GM13976 (cell line): ENCODE measurements at regions not wholly inside any gene's neighbourhood (a gene's known extent, or its start where the extent isn't known, plus 50 kb on each side); places are given as distances from the start of the nearest gene placed in this dataset.
"Not testable (repeated sequence)": the region's sequence is repeated elsewhere in the genome, so short reads cannot be mapped to it uniquely, and the experiment has no call there.

Source experiments
- DNase-seq: peaks from one replicate; pipeline ENCODE4 v3.0.0; 2012; ENCODE audit warnings: low spot score
- CTCF ChIP-seq: IDR thresholded peaks from 2 replicates; pipeline ENCODE4 v1.5.1; 2012; ENCODE audit warnings: borderline replicate concordance, mild to moderate bottlenecking; ENCODE audit not compliant: insufficient read depth; ENCODE audit errors: extremely low read depth, missing control alignments, control extremely low read depth
- in situ Hi-C: fragments of 300-500 bp; cut with MboI; formaldehyde crosslinking; loops from one replicate; pipeline ENCODE4 v1.12.0; 2022; ENCODE audit warnings: low sequenced_read_pairs, mixed read lengths, inconsistent platforms; ENCODE audit not compliant: unreplicated experiment

GRCh38 chr2:107556038-107556627 lies 270.6 kb upstream of the RGPD4 start:
- TF ChIP-seq CTCF, result no peak
- DNase-seq, result no peak
- in situ Hi-C loops, result no loop called here

- DNase-seq, result no peak
- in situ Hi-C loops, result no loop called here
- no peak for TF ChIP-seq CTCF
These were observed 268.4 kb upstream of the RGPD4 start for GRCh38 chr2:107558295-107558694.

GRCh38 chr2:107569496-107569895 lies 257.2 kb upstream of the RGPD4 start:
- TF ChIP-seq CTCF, result no peak
- in situ Hi-C loops, result no loop called here
- DNase-seq, result no peak

GRCh38 chr2:107570876-107571275 lies 255.8 kb upstream of the RGPD4 start:
- in situ Hi-C loops, result no loop called here

GRCh38 chr2:107572890-107573289 lies 253.8 kb upstream of the RGPD4 start:
- DNase-seq, in situ Hi-C loops: not testable (repeated sequence)

More at GRCh38 chr2:107570876-107571275, 255.8 kb upstream of the RGPD4 start:
- TF ChIP-seq CTCF, result no peak
- DNase-seq, result no peak

GRCh38 chr2:107576991-107577390 lies 249.7 kb upstream of the RGPD4 start:
- DNase-seq, result no peak
- TF ChIP-seq CTCF, result no peak
- in situ Hi-C loops, result no loop called here

- no peak for TF ChIP-seq CTCF
- in situ Hi-C loops, result no loop called here
- DNase-seq, result no peak
These were observed 244.2 kb upstream of the RGPD4 start for GRCh38 chr2:107582487-107582886.

- DNase-seq, result no peak
- TF ChIP-seq CTCF, result no peak
- in situ Hi-C loops, result no loop called here
These were observed 242.1 kb upstream of the RGPD4 start for GRCh38 chr2:107584577-107584976.
